ENCODE measurements at regions not wholly inside any gene's neighbourhood (a gene's known extent, or its start where the extent isn't known, plus 50 kb on each side); places are given as distances from the start of the nearest gene placed in this dataset.

GRCh38 chr12:124384299-124384894, 89.5 kb downstream of the RFLNA start:
- H3K4me3 ChIP-seq (replicated peaks in 1 of 2; ENCODE audit: low read depth in 2 of 2, low read length in 2 of 2), result peak overlapping the region in 1 of 2 donors; percentile 75
- peak in 1 of 2 donors; percentile 15 for DNase-seq (ENCODE audit: low read depth in 2 of 2)
- TF ChIP-seq CTCF (IDR thresholded peaks at IDR 0.05; ENCODE audit: low read depth, low read length), result no peak

- TF ChIP-seq CTCF (IDR thresholded peaks at IDR 0.05; ENCODE audit: low read depth, low read length), result no peak
- no peak overlapping the region for H3K4me3 ChIP-seq (replicated peaks in 1 of 2; ENCODE audit: low read depth in 2 of 2, low read length in 2 of 2)
Measured at GRCh38 chr12:124383028-124383427, 88.1 kb downstream of the RFLNA start.

GRCh38 chr12:124381456-124382296, 86.8 kb downstream of the RFLNA start:
- no peak overlapping the region for H3K4me3 ChIP-seq (replicated peaks in 1 of 2; ENCODE audit: low read depth in 2 of 2, low read length in 2 of 2)
- TF ChIP-seq CTCF (IDR thresholded peaks at IDR 0.05; ENCODE audit: low read depth, low read length), result no peak
- DNase-seq (ENCODE audit: low read depth in 2 of 2), result peak; percentile 91 to 92

More at GRCh38 chr12:124383028-124383427, 88.1 kb downstream of the RFLNA start:
- DNase-seq (ENCODE audit: low read depth in 2 of 2), result no peak

GRCh38 chr12:124380796-124381455, 86.0 kb downstream of the RFLNA start:
- no peak for DNase-seq (ENCODE audit: low read depth in 2 of 2)
- no peak overlapping the region for H3K4me3 ChIP-seq (replicated peaks in 1 of 2; ENCODE audit: low read depth in 2 of 2, low read length in 2 of 2)
- no peak for TF ChIP-seq CTCF (IDR thresholded peaks at IDR 0.05; ENCODE audit: low read depth, low read length)

GRCh38 chr12:124379938-124380754, 85.3 kb downstream of the RFLNA start:
- DNase-seq (ENCODE audit: low read depth in 2 of 2), result peak; percentile 92 to 93
- TF ChIP-seq CTCF (IDR thresholded peaks at IDR 0.05; ENCODE audit: low read depth, low read length), result peak; percentile 72
- H3K4me3 ChIP-seq (replicated peaks in 1 of 2; ENCODE audit: low read depth in 2 of 2, low read length in 2 of 2), result peak overlapping the region in 1 of 2 donors; percentile 7

- no peak for DNase-seq (ENCODE audit: low read depth in 2 of 2)
- no peak for TF ChIP-seq CTCF (IDR thresholded peaks at IDR 0.05; ENCODE audit: low read depth, low read length)
- no peak overlapping the region for H3K4me3 ChIP-seq (replicated peaks in 1 of 2; ENCODE audit: low read depth in 2 of 2, low read length in 2 of 2)
Measured at GRCh38 chr12:124379379-124379937, 84.6 kb downstream of the RFLNA start.
